Panc1 (cell line): ENCODE measurements at regions not wholly inside any gene's neighbourhood (a gene's known extent, or its start where the extent isn't known, plus 50 kb on each side); places are given as distances from the start of the nearest gene placed in this dataset.

ENCODE experiments used
- ATAC-seq: fragments of 200-7000 bp; cut with Tn5 transposase; 2 replicates; pipeline ENCODE4 v1.9.1; 2020; ENCODE audit warnings: mild to moderate bottlenecking, moderate library complexity
- BruUV-seq: library from RNA; stranded (reverse); fragments of 400-500 nt; replicated peaks from 2 replicates; lab custom pipeline; 2021; lab: Mats Ljungman, UMichigan
- CTCF ChIA-PET: fragments of 300-600 bp; sonication (Branson Sonifier 250); formaldehyde crosslinking; loops from one replicate; lab custom pipeline; 2022; ENCODE audit warnings: antibody characterized with exemption; lab: Charles Lee
- POLR2A ChIA-PET: fragments of 300-600 bp; sonication (Branson Sonifier 250); formaldehyde crosslinking; loops from one replicate; lab custom pipeline; 2022; ENCODE audit warnings: antibody characterized with exemption; lab: Charles Lee
- DNase-seq: peaks from one replicate; pipeline ENCODE4 v3.0.0-alpha.2; 2010; ENCODE audit warnings: low read depth, low spot score
- H3K27ac ChIP-seq: 2 replicates; pipeline ENCODE4 v1.5.1; 2011; ENCODE audit warnings: mild to moderate bottlenecking, low read length, inconsistent platforms
- H3K27me3 ChIP-seq: fragments of 200-500 bp; sonication (Bioruptor generic); 2 replicates; pipeline ENCODE4 v1.6.0; 2014; ENCODE audit warnings: low read length, inconsistent platforms; ENCODE audit not compliant: control insufficient read depth, insufficient read depth
- H3K36me3 ChIP-seq: fragments of 200-500 bp; sonication (Bioruptor generic); 2 replicates; pipeline ENCODE4 v1.5.1; 2014; ENCODE audit warnings: inconsistent platforms, mild to moderate bottlenecking, low read length, moderate library complexity; ENCODE audit not compliant: control insufficient read depth, insufficient read depth
- H3K4me1 ChIP-seq: 2 replicates; pipeline ENCODE4 v1.5.1; 2011; ENCODE audit warnings: inconsistent platforms, mild to moderate bottlenecking, low read length, moderate library complexity; ENCODE audit not compliant: control insufficient read depth, insufficient read depth
- H3K4me3 ChIP-seq, 2 experiments: 2 replicates each; pipeline ENCODE4 v1.5.1; 2011 to 2012; ENCODE audit warnings: low read depth in 2 of 2, low read length in 2 of 2, mild to moderate bottlenecking in 2 of 2, inconsistent platforms in 1 of 2, moderate library complexity in 1 of 2
- H3K9me3 ChIP-seq: fragments of 200-500 bp; sonication (Bioruptor generic); 2 replicates; pipeline ENCODE4 v1.5.1; 2014; ENCODE audit warnings: low read depth, mild to moderate bottlenecking, inconsistent platforms, low read length, moderate library complexity; ENCODE audit not compliant: control insufficient read depth, insufficient read depth
- CTCF ChIP-seq: fragments of 450-650 bp; IDR thresholded peaks from 2 replicates; pipeline ENCODE4 v1.5.1; 2017; ENCODE audit warnings: mild to moderate bottlenecking
- POLR2AphosphoS5 ChIP-seq: IDR thresholded peaks from 2 replicates; pipeline ENCODE4 v1.6.1; 2012; ENCODE audit warnings: mild to moderate bottlenecking, low read depth, low read length, moderate library complexity
- SIN3A ChIP-seq: IDR thresholded peaks from 2 replicates; pipeline ENCODE4 v1.6.1; 2012; ENCODE audit warnings: low read depth, mild to moderate bottlenecking, low read length, moderate library complexity, borderline replicate concordance; ENCODE audit not compliant: insufficient read depth
- TCF7L2 ChIP-seq: IDR thresholded peaks from 2 replicates; pipeline ENCODE4 v1.6.1; 2011; ENCODE audit warnings: mild to moderate bottlenecking, low read depth, low read length, inconsistent platforms
- in situ Hi-C: cut with HindIII; loops from 2 replicates; pipeline ENCODE4 v1.10.0; 2016; ENCODE audit warnings: low sequenced_read_pairs, low pct_unique_long_range_greater_than_20kb
- intact Hi-C: fragments of 100-400 bp; cut with micrococcal nuclease; formaldehyde crosslinking; loops from one replicate; pipeline ENCODE4 v1.10.0; 2022; ENCODE audit not compliant: unreplicated experiment
- TF ChIP-seq, protein P1 (sequence below), 2 experiments: IDR thresholded peaks; 2 replicates each; pipeline ENCODE4 v1.6.1; 2011 to 2012; ENCODE audit warnings: low read depth in 2 of 2, control low read depth in 1 of 2, low read length in 1 of 2, mild to moderate bottlenecking in 1 of 2, moderate library complexity in 1 of 2; ENCODE audit not compliant: insufficient read depth in 1 of 2

- intact Hi-C loops: no loop called here
- in situ Hi-C loops: no loop called here
- Histone ChIP-seq H3K4me1 (peaks cover 7% of the 10 kb centered on the region; the same call in 1 of the 2 replicates), H3K9me3 (no peaks in the 10 kb centered on the region), H3K27ac (no peak overlapping the region), H3K4me3 (no peak overlapping the region), H3K27me3 (peaks cover 50% of the 10 kb centered on the region), H3K36me3 (peaks cover 5% of the 10 kb centered on the region; the same call in 1 of the 2 replicates)
- BruUV-seq: no TSS peak
- DNase-seq (no peak), ATAC-seq (no peak)
- POLR2A ChIA-PET: no interaction called here
- TF ChIP-seq, protein P1, sequence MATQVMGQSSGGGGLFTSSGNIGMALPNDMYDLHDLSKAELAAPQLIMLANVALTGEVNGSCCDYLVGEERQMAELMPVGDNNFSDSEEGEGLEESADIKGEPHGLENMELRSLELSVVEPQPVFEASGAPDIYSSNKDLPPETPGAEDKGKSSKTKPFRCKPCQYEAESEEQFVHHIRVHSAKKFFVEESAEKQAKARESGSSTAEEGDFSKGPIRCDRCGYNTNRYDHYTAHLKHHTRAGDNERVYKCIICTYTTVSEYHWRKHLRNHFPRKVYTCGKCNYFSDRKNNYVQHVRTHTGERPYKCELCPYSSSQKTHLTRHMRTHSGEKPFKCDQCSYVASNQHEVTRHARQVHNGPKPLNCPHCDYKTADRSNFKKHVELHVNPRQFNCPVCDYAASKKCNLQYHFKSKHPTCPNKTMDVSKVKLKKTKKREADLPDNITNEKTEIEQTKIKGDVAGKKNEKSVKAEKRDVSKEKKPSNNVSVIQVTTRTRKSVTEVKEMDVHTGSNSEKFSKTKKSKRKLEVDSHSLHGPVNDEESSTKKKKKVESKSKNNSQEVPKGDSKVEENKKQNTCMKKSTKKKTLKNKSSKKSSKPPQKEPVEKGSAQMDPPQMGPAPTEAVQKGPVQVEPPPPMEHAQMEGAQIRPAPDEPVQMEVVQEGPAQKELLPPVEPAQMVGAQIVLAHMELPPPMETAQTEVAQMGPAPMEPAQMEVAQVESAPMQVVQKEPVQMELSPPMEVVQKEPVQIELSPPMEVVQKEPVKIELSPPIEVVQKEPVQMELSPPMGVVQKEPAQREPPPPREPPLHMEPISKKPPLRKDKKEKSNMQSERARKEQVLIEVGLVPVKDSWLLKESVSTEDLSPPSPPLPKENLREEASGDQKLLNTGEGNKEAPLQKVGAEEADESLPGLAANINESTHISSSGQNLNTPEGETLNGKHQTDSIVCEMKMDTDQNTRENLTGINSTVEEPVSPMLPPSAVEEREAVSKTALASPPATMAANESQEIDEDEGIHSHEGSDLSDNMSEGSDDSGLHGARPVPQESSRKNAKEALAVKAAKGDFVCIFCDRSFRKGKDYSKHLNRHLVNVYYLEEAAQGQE (IDR thresholded peaks at IDR 0.05; ENCODE audit: insufficient read depth in 1 of 2, low read depth in 2 of 2, low read length in 1 of 2): no peak
- TF ChIP-seq CTCF (no peak), TCF7L2 (no peak), SIN3A (no peak), POLR2AphosphoS5 (no peak)
- CTCF ChIA-PET: no interaction called here
These were observed 50.2 kb upstream of the CDK1 start for GRCh38 chr10:60728056-60728455.

GRCh38 chr10:60726257-60726656 lies 52.0 kb upstream of the CDK1 start:
- H3K27ac ChIP-seq: no peak overlapping the region
- ChIA-PET POLR2A (no interaction called here), CTCF (no interaction called here)
- H3K4me1 ChIP-seq: no peaks in the 10 kb centered on the region
- ATAC-seq (no peak), DNase-seq (no peak)
- intact Hi-C loops (no loop called here), in situ Hi-C loops (no loop called here)
- H3K36me3 ChIP-seq: no peaks in the 10 kb centered on the region
- BruUV-seq: no TSS peak
- peaks cover 40% of the 10 kb centered on the region for H3K27me3 ChIP-seq
- no peaks in the 10 kb centered on the region for H3K9me3 ChIP-seq
- TF ChIP-seq SIN3A: no peak
- no peak for TF ChIP-seq POLR2AphosphoS5
- TF ChIP-seq, protein P1 (IDR thresholded peaks at IDR 0.05; ENCODE audit: insufficient read depth in 1 of 2, low read depth in 2 of 2, low read length in 1 of 2): no peak
- TF ChIP-seq TCF7L2: no peak
- no peak for TF ChIP-seq CTCF
- no peak overlapping the region for H3K4me3 ChIP-seq
